ENCODE measurements at regions not wholly inside any gene's neighbourhood (a gene's known extent, or its start where the extent isn't known, plus 50 kb on each side); places are given as distances from the start of the nearest gene placed in this dataset.

DNA sequence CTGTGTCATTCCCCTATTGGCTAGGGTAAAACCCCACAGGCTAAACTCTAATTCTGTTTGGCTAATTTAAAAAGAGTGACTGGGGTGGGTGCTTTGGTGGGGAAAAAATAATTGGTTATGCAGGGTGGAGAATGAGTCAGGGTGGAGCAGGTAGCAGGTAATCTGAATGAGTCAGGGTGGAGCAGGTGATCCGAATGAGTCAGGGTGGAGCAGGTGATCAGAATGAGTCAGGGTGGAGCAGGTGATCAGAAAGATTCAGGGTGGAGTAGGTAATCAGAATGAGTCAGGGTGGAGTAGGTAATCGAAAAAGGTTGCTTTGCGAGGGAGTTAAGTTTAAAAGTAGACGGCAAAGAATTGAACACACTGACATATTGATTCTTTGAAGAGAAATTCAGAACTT, 1218.8 kb upstream of the ATXN8OS start:
- TF ChIP-seq POLR2A (IDR thresholded peaks at IDR 0.05), result no peak
- TF ChIP-seq, protein P1, sequence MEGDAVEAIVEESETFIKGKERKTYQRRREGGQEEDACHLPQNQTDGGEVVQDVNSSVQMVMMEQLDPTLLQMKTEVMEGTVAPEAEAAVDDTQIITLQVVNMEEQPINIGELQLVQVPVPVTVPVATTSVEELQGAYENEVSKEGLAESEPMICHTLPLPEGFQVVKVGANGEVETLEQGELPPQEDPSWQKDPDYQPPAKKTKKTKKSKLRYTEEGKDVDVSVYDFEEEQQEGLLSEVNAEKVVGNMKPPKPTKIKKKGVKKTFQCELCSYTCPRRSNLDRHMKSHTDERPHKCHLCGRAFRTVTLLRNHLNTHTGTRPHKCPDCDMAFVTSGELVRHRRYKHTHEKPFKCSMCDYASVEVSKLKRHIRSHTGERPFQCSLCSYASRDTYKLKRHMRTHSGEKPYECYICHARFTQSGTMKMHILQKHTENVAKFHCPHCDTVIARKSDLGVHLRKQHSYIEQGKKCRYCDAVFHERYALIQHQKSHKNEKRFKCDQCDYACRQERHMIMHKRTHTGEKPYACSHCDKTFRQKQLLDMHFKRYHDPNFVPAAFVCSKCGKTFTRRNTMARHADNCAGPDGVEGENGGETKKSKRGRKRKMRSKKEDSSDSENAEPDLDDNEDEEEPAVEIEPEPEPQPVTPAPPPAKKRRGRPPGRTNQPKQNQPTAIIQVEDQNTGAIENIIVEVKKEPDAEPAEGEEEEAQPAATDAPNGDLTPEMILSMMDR (IDR thresholded peaks at IDR 0.05), result no peak
